ENCODE measurements at regions not wholly inside any gene's neighbourhood (a gene's known extent, or its start where the extent isn't known, plus 50 kb on each side); places are given as distances from the start of the nearest gene placed in this dataset.
"Not testable (repeated sequence)": the region's sequence is repeated elsewhere in the genome, so short reads cannot be mapped to it uniquely, and the experiment has no call there.

GRCh38 chr6:142998739-142999138 lies 53.8 kb upstream of the HIVEP2 start:
- DNase-seq (ENCODE audit: low read depth), result not testable (repeated sequence)

DNA sequence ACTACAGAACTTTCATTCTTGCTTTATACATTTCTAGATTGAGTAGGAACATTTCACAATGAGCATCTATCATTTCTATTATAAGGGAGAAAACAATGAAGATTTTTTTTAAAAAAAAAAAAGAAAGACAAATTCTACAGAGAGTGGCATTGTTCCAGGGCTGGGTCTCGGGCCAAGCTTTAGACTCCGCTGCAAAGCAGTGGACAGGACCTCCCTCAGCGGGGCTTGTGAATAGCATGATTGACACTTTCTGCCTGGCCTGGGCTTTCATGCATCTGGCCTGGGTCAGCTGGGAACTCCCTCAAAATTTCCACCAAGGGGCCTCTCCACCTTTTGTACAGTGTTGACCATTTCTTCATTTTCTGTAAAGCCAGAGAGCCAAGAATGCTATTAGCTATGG lies 55.8 kb upstream of the HIVEP2 start:
- no peak for DNase-seq (ENCODE audit: low read depth)

- DNase-seq (ENCODE audit: low read depth), result no peak
These were observed 57.7 kb upstream of the HIVEP2 start for GRCh38 chr6:143002686-143003085.

DNA sequence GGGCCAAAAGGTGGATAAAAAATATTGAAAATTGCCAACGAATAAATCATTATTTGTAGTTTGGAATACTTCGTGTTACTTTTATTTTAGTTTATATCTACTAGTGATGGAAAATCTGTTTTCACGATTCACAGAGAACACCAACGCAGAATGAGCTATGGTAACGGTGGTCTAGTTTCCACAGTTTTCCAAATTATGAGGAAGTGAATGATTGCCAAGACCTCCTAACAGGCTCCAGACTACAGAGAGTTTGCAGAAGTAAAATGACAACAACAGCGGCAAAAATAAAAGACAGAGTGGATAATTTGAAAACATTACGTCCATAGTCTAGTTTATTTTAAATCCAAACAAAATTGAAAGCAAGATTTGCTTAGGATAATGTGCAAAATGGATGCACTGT lies 57.0 kb upstream of the AIG1 start:
- DNase-seq (ENCODE audit: low read depth), result no peak

- no peak for DNase-seq (ENCODE audit: low read depth)
These were observed 54.9 kb upstream of the AIG1 start for GRCh38 chr6:143005816-143006215.

DNA sequence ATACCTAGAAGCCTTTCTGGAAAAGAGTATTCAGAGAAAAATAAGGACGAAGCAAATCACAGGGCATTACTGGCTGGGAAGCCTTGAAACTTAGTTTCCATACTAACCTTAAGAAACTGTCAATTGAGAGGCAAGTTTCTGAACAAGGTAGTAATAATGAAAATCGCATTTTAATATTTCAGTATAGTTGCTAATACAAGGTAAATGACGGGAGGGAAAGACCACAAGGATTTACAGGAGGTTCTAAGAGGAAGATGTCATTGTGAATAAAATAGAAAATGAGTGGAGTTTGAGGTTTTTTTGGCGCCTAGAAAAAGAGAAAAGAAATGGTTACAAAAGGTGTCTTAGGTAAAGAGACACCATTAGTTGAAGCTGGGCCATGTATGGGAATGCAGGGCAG lies 53.9 kb upstream of the AIG1 start:
- DNase-seq (ENCODE audit: low read depth), result no peak

GRCh38 chr6:143007646-143008045 lies 53.0 kb upstream of the AIG1 start:
- DNase-seq (ENCODE audit: low read depth), result peak; percentile 36

DNA sequence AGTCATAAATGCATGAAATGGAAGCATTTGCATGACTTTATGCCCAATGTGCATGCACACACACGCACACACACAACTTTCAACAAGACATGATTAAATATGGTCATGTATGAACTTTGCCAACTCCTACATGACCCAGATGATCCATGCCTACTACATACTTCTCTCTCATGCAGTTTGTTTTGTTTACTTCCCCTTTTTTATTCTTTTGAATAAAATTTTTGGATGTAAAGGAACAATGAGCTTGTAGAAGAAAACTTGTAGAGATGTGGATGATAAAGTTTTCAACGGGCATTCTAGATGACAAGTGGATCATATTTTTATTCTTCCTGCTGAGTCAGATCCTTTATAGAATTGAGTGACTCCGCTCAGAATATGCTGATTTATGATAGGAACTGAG lies 50.8 kb upstream of the AIG1 start:
- no peak for DNase-seq (ENCODE audit: low read depth)
